ENCODE measurements at regions not wholly inside any gene's neighbourhood (a gene's known extent, or its start where the extent isn't known, plus 50 kb on each side); places are given as distances from the start of the nearest gene placed in this dataset.

DNA sequence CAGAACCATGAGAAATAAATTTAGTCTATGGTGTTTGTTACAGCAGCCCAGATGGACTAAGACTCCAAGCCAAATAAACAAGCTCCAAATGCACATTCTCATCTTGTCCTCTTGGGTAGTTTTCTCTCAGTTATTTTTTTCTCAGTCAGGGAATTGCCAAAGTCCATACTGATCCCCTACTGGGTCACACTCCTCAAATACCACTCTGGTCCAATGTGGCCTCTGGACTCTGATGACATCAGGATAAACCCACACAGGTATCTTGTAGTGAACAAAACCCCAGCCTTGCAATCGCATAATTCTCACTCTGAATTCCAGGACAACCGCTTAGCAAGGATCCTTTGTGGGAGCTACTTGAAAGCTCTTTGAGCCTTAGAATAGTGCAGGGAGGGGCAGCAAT lies 248.4 kb upstream of the JUN start:
- ATAC-seq = no peak

GRCh38 chr1:59033761-59034160 lies 249.9 kb upstream of the JUN start:
- no peak for ATAC-seq

GRCh38 chr1:59034925-59035324 lies 251.1 kb upstream of the JUN start:
- no peak for ATAC-seq

DNA sequence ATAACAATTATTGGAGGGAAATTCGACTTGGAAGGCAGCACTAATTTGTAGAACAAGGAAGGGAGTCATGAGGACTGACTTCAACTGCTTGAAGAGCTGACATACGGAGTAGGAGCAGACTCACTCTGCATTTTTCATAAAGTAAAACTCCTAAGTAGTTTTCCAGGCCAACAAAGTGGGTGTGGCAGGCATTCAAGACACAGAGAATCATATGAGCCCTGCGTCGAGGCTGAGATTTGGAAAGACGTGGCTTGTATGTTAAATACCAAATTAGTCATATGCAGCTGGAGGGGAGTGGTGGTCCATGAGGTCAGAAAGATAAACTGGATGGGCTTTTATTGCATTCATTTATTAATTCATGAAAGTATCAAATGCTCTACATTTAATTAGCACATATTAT lies 255.7 kb upstream of the JUN start:
- ATAC-seq = no peak

DNA sequence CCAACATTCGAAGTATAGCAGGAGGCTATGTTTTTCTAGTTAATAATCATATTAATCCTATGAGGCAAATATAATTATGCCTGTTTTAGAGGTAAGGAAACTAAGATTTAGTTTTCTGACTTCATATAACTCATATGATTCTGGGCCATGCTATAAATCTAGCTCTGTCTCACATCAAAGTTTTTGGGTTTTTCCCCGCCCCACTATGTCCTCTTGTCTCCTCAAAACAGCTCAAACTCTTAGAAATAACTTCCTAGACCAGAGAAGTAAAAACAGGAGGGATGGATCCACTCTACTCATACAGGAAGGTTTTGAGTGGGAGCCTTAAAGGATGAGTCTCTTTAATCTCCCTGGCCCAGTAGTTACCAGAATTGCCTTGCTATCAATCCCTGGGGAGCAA lies 256.4 kb upstream of the FGGY start:
- no peak for ATAC-seq

DNA sequence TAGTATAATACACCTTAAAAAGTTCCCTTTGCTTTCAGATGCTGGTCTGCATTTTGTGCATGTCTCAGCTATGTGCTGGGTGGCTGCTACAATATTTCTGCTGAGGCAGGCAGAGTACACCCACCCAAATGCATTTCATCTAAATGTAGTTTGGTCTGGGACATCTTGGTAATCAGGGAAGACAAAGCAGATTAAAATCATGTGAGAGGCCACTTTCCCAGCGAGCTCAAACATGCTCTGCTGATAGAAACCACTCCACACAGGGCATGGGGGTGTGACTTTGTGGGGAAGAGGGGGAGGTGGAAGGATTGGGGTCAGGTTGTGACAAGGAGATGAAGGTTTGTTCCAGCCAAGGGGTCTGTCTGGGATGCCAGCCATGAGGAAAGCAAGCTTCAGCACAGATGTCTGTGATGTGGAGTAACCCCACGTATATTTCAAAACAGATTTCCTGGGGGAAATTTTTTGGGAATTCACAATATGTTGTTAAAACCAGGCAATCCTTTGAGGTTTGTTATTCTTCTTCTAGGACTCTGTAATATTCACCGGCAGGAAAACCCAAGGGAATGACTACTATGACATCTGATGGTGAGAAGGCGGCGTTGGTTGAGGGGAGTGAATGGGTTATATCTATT lies 255.1 kb upstream of the FGGY start:
- ATAC-seq = no peak

DNA sequence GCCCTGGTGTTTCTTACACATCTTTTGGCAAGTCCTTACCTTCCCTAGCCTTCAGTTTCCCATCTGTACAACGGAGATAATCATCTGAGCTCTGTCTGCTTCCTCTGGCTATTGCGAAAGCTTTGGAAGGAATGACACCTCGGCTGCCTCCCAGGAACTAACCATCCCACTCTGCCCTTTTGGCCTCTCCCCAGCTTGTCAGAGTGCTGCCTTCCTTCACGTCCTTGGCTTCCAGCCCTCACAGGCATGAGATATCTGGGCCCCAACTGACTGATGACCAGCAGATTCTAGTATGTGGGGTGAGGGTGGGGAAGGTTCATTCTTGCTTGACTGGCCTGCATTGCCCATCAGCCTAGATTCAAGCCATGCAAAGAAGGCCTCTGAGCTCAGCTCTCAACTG lies 253.1 kb upstream of the FGGY start:
- no peak for ATAC-seq

GRCh38 chr1:59044535-59045121 lies 252.3 kb upstream of the FGGY start:
- ATAC-seq = no peak

DNA sequence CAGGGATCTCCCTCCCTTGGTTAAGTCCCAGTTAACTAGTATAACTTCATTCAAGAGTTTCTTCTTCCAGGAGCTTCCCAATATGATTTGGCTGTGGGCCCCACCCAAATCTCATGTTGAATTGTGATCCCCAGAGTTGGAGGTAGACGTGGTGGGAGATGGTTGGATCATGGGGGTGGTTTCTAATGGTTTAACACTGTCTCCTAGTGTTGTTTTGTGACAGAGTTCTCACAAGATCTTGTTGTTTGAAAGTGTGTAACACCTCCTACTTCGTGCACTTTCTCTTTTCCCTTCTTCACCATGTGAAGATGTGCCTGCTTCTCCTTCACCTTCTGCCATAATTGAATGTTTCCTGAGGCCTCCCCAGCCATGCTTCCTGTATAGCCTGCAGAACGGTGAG lies 251.8 kb upstream of the FGGY start:
- ATAC-seq = no peak

- no peak for ATAC-seq
These were observed 251.3 kb upstream of the FGGY start for GRCh38 chr1:59045636-59046035.

DNA sequence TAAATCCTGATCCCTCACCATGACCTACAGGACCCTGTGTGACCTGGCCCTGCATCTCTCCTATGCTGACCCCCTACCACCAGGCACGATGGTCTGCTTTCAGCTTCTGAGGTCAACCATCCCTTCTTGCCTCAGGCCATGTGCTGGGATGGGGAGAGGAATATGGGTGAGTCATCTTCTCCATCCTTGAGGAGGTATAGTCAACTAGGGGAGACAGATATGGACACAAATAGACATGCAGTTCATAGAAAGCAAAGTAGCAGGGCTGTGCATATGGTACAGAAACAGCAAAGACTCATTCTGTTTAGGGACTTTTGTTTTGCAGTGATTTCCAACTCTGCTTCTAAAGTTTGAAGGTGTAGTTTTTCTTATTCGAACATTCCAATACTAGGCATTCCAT lies 250.8 kb upstream of the FGGY start:
- no peak for ATAC-seq

DNA sequence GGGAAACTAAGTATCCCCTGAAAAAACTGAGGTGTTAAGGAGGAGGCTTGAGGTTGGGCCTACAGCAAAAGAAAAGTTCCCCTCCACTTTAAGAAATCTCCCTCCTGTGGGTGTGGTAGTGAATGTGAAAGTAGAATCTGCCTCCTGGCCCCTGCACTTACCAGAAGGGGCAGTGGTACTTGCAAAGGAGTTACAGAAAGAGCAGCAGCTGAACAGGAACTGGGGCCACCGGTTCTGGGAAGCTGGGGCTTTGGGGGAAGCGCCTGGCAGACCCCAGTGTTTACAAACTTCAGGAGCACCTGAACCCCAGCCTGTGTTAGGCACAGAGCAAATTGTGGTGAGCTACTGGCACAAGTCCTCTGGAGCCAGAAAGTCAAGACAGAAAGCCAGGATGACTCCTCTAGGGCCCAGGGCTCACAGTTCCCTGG lies 250.2 kb upstream of the FGGY start:
- ATAC-seq = peak; percentile 86 to 89

GRCh38 chr1:59051007-59051406 lies 245.9 kb upstream of the FGGY start:
- no peak for ATAC-seq

DNA sequence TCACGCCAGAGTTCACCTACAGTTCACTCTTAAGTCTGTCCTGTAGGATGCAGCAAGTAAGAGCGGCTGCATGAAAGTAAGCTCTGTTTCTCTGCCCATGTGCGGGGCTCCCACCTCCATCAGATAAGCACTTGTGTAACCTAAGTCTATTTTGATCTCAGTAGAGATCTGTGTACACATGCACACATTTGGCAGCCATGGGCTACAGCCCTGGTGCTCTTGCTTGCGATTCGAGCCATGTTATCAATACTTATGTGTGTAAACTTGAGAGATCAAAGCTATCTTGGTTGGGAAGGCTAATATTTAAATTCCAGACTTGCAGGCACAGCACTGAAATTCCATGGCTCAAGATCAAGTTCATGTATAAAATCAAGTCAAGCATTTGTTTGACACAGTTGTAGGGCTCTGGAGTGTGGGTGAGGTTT lies 244.7 kb upstream of the FGGY start:
- no peak for ATAC-seq

DNA sequence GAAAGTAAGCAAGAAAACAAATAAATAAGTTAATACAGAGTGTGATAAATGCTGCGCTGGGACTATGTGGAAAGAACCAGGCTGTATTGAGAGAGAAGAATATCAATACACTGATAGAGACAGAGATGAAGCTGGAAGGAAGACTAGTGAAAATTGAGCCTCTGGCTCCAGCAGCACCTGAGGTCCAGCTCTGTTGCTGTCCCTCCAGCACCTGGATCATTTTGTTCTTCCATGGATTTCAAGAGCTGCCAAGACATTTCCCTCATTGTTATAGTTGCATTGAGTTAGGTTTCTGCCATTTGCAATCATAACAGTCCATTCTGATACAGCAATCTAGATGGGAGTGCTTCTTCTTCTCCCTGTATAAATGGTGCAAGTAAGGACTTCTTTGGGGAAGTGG lies 242.7 kb upstream of the FGGY start:
- ATAC-seq = no peak

DNA sequence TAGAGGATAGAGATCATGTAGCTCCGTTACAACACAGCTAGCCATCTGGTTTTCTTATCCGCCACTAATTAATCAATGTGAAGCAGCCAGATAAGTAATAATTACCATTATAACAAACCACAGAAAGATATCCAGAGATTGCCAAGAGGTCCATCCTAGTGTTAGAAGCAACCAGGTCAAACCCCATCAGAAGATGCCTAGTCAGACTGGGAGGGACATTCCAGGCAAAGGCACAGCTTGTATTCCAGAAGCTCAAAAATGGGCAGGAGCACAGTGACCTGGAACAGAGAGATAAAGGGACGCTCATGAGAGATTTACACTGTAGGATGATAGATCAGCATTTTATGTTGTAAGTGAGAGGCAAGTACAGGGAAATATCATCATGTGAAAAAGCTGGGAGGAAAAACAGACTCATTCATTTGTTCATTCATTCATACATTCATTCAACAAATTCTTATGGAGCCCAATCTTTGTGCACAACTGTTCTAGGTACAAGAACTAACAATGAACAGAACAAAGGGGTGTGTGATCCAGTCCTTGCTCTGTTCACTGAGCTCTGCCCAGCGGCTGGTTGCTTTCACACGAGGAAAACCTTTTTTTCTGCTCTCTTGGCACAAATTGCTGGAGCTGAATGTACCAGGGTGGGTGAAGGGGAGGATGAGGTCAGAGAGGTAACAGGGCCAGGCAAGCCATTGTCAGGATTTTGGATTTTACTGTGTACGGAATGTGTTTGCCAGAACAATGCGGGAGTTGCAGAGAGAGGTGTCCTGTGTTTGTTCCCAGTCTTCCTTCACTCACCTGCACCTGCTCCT lies 240.8 kb upstream of the FGGY start:
- ATAC-seq = no peak

DNA sequence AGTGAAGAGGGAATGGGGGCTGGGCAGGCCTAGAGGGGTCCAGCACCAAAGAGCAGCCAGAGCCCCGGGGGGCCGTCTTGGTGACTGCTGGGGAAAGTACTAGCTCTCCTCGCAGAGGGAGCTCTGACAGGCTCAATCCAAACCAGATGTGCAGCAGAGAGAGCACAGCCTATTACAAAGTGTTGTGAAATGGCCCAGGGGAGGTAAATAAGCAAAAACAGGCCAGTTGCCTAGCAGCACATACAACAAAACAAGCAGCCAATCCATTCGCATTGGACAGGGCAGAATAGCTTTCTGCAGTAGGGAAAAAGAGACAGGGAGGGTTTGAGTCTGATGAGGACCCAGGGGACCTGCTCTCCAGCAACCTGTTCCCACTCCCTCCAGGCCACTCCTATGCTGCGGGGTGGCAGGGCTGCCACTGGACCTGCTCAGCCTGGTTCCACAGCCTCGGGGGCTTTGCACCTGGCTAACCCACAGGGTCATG lies 239.6 kb upstream of the FGGY start:
- ATAC-seq = no peak

DNA sequence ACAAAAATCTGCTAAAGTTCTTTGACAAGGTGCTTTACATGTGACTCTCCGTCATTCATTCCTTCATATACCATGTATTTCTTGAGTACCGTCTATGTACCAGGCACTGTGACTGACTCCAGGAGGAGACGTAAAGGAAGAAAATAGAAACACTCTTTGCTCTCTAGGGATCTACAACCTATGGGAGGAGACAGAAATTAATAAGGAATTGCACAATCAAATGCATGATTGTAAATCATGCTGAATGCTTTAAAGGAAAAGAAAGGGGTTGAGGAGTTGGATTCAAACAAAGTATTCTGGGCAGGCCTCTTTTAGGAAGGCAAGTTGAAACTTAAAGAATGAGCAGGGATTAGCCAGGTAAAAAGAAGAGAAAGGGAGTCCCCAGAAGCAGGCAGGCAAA lies 239.1 kb upstream of the FGGY start:
- ATAC-seq = no peak

DNA sequence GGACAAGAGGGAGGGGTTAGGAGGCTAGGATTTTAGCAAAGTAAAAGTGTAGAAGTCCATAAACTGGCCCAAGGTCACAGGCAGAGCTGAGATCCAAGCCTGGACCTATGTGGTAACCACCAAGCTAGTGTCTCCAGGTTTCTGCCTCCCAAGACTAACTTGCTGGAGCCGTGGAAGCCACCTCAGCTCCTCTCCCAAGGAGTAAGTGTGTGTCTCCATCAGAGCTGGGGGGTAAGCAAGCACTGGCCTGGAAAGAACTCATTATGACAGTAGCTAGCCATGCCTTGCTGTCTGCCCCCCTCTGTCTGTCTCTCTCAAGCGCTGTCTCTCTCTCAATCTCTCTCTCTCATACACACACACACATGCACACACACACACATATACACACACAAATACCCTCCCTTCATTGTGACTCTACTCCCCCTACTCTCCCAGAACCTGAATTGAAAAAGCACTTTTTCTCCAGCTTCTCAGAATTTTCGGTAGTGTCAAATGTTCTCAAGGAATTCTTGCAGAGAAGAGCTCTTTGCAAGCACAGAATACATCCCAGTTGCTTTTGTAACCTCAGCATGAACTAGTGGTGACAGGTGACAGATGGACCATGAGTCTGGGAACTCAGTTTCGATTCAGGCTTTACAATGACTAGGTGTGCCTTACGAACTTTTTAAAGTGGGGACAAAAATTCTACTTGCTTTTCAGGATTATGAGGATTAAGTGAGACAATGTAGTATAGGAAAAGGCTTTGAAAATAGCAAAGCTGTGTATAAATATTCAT lies 238.0 kb upstream of the FGGY start:
- no peak for ATAC-seq

DNA sequence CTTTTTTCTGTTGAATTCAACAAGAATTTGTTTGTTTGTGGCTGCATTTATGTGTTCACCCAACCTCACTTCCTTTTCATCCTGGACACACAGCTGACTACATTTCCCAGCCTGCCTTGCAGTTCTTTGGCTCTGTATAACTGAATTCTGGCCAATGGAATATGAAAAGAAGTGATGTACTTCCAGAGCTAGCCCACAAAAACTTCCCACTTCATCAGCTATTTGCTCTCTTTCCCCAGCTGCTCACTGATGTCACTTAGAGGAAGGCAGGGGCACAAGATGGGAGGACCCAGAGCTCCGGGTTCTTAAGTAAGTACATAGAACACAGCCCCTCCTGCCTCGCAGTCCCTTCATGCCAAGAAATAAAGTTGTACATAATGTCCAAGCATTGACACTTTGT lies 235.0 kb upstream of the FGGY start:
- ATAC-seq = no peak

GRCh38 chr1:59062743-59063142 lies 234.2 kb upstream of the FGGY start:
- peak; percentile 35 to 48 for ATAC-seq

DNA sequence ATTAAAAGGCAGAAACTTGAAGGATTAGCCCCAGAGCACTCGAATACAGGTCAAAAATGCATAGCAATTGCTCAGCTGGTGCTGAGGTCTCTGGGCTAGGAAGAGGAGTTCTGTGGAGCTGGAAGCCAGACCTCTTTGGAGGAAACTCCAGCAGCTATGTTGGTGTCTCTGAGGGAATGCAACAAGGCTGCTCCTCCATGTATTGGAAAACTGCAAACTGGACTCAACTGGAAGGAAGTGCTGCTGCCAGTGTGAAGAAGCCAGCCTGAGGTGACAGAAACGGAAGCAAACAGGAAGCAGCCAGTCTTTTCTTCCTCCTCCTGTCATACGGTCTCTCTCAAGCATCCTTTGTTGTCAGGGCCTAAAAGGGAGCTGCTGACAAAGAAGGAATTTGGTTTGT lies 233.4 kb upstream of the FGGY start:
- ATAC-seq = no peak

DNA sequence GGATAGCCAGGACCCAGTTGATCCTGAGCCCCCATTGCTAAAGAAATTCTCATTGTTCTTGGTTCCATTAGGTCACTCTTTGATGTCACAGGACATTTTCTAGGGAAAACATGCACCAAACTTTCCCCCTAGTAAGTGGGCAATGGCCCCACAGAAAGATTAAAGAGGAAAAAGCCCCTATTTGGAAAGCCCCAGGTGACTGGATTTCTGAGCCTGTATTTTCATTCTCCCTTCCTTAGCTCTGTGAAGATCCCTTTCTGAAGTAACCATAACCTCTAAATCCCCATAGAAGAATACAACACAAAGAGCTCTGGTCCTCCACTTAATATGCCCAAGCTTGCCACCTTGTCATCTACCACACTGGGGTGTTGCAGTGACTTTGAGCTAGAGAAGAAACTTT lies 232.3 kb upstream of the FGGY start:
- no peak for ATAC-seq
